ENCODE measurements at regions not wholly inside any gene's neighbourhood (a gene's known extent, or its start where the extent isn't known, plus 50 kb on each side); places are given as distances from the start of the nearest gene placed in this dataset.

DNA sequence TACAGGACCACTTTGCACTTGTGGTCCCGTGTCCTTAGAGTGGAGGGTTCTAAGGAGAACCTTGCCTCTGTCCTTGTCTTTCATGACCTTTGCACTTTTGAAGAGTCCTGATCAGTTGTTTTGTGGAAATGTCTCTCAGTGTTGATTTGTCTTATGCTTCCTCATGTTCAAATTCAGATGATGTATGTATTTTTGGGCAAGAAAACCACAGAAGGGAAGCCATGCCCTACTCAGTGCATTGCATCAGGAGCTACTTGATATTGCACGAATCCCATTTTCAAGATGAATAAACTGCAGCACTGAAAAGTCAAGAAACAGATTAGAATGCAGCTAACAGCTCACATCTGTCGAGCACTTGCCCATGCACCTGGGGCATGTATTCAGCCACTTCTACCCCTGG, 152.2 kb downstream of the INHBB start:
- H3K36me3 Mint-ChIP-seq (ENCODE audit: low read depth, unreplicated experiment) = no peaks in the 10 kb centered on the region
- no peak for FAIRE-seq
- H3K27me3 Mint-ChIP-seq (ENCODE audit: low read depth, unreplicated experiment) = peaks cover 63% of the 10 kb centered on the region
- no peak overlapping the region for H3K4me2 ChIP-seq (ENCODE audit: low read length)
- H3K79me2 ChIP-seq (ENCODE audit: insufficient read depth, low read length) = no peaks in the 10 kb centered on the region
- H3K27ac ChIP-seq (ENCODE audit: low read depth, low read length) = no peak overlapping the region
- H3K9ac ChIP-seq (ENCODE audit: low read length) = no peak overlapping the region
- DNase-seq (ENCODE audit: low read depth) = no peak
- no peaks in the 10 kb centered on the region for H4K20me1 ChIP-seq (ENCODE audit: insufficient read depth, low read length)
- H3K27me3 ChIP-seq (ENCODE audit: insufficient read depth, low read length) = peaks cover 2% of the 10 kb centered on the region
- H3K9me3 Mint-ChIP-seq (ENCODE audit: unreplicated experiment) = peaks cover 2% of the 10 kb centered on the region
- no peaks in the 10 kb centered on the region for H3K9me3 ChIP-seq (ENCODE audit: insufficient read depth, low read depth, low read length)
- no peak overlapping the region for H3K27ac Mint-ChIP-seq (ENCODE audit: unreplicated experiment)
- H3K4me1 ChIP-seq (ENCODE audit: insufficient read depth, low read length) = no peaks in the 10 kb centered on the region
- H3K4me1 Mint-ChIP-seq (ENCODE audit: low read depth, unreplicated experiment) = no peaks in the 10 kb centered on the region
- no peak overlapping the region for H3K4me3 Mint-ChIP-seq (ENCODE audit: unreplicated experiment)
- no peak overlapping the region for H3K4me3 ChIP-seq (ENCODE audit: insufficient read depth, low read depth, low read length)
- H2AFZ ChIP-seq (ENCODE audit: low read depth, low read length) = no peak overlapping the region
- TF ChIP-seq CTCF (IDR thresholded peaks at IDR 0.05; ENCODE audit: insufficient read depth, low read depth, low read length) (no peak), EZH2 (IDR thresholded peaks at IDR 0.05; ENCODE audit: insufficient read depth, low read length) (no peak)
- no peaks in the 10 kb centered on the region for H3K36me3 ChIP-seq (ENCODE audit: insufficient read depth, low read length)

DNA sequence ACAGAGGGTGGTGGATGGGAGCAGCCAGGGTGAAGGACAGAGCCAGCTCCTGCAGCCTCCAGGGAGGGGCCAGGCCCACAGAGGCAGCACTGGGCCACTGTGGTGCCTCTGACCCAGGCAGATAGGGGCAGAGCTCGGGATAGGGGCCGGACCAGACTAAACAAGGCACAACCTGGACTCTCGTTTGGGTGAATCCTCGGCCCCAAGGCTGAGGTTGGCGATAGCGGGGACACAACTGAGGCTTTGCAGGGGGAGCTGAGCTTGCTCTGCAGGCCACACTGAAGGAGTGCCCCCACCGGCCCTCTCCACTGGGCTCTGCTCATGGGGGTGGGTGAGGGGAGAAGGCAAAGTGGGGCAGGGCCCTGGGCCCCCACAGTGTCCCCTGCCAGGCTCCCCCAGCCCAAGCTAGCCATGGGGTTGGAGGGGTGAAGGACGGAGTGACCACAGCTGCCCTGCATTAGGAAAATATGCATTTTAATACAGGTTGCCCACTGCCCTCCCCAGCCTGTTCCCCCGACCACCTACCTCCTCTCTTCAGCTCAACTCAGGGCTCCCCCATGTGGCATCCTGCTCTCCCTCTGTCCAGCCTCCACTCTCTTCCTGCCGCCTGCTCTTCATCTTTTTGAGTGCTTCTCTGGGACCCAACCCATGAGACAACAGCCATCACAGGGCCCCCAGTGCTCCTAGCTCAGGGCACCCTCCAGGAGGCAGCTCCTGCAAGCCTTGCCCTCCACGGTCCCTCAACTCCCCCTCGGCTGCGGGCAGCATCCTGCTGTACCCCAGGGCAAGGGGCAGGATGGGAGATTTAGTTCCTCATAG, 152.8 kb downstream of the INHBB start:
- Mint-ChIP-seq H3K9me3 (ENCODE audit: unreplicated experiment) (peaks cover 2% of the 10 kb centered on the region), H3K36me3 (ENCODE audit: low read depth, unreplicated experiment) (no peaks in the 10 kb centered on the region), H3K4me3 (ENCODE audit: unreplicated experiment) (no peak overlapping the region), H3K27me3 (ENCODE audit: low read depth, unreplicated experiment) (peaks cover 66% of the 10 kb centered on the region), H3K27ac (ENCODE audit: unreplicated experiment) (no peak overlapping the region), H3K4me1 (ENCODE audit: low read depth, unreplicated experiment) (no peaks in the 10 kb centered on the region)
- Histone ChIP-seq H3K79me2 (ENCODE audit: insufficient read depth, low read length) (no peaks in the 10 kb centered on the region), H3K9ac (ENCODE audit: low read length) (no peak overlapping the region), H3K9me3 (ENCODE audit: insufficient read depth, low read depth, low read length) (no peaks in the 10 kb centered on the region), H3K36me3 (ENCODE audit: insufficient read depth, low read length) (no peaks in the 10 kb centered on the region), H4K20me1 (ENCODE audit: insufficient read depth, low read length) (no peaks in the 10 kb centered on the region), H3K27me3 (ENCODE audit: insufficient read depth, low read length) (peaks cover 2% of the 10 kb centered on the region), H3K27ac (ENCODE audit: low read depth, low read length) (no peak overlapping the region), H3K4me1 (ENCODE audit: insufficient read depth, low read length) (peaks cover under 1% of the 10 kb centered on the region), H3K4me2 (ENCODE audit: low read length) (no peak overlapping the region), H2AFZ (ENCODE audit: low read depth, low read length) (no peak overlapping the region), H3K4me3 (ENCODE audit: insufficient read depth, low read depth, low read length) (no peak overlapping the region)
- TF ChIP-seq EZH2 (IDR thresholded peaks at IDR 0.05; ENCODE audit: insufficient read depth, low read length) (no peak), CTCF (IDR thresholded peaks at IDR 0.05; ENCODE audit: insufficient read depth, low read depth, low read length) (no peak)
- FAIRE-seq (no peak), DNase-seq (ENCODE audit: low read depth) (no peak)

Measured in astrocyte (in vitro differentiated cells and primary cell).